GM12878 (cell line): ENCODE measurements at regions not wholly inside any gene's neighbourhood (a gene's known extent, or its start where the extent isn't known, plus 50 kb on each side); places are given as distances from the start of the nearest gene placed in this dataset.

Experiments
- CHD4 ChIP-seq: fragments of 200-600 bp; sonication (generic); IDR thresholded peaks from 2 replicates; pipeline ENCODE4 v1.6.1; 2016; ENCODE audit warnings: mild to moderate bottlenecking
- JUNB ChIP-seq: IDR thresholded peaks from 2 replicates; pipeline ENCODE4 v1.6.1; 2016; ENCODE audit warnings: antibody characterized with exemption, mild to moderate bottlenecking
- KDM1A ChIP-seq: fragments of 200-600 bp; sonication (generic); IDR thresholded peaks from 2 replicates; pipeline ENCODE4 v1.6.1; 2016; ENCODE audit warnings: borderline replicate concordance
- KLF5 ChIP-seq: fragments of 450-650 bp; IDR thresholded peaks from 2 replicates; pipeline ENCODE4 v1.6.1; 2014; ENCODE audit warnings: mild to moderate bottlenecking; ENCODE audit not compliant: partially characterized antibody
- MTA2 ChIP-seq: fragments of 450-650 bp; IDR thresholded peaks from 2 replicates; pipeline ENCODE4 v1.6.1; 2016; ENCODE audit warnings: low read depth, mild to moderate bottlenecking, moderate library complexity
- NBN ChIP-seq: fragments of 450-650 bp; IDR thresholded peaks from 2 replicates; pipeline ENCODE4 v1.6.1; 2016
- PAX5 ChIP-seq: IDR thresholded peaks from 2 replicates; pipeline ENCODE4 v1.6.1; 2011; ENCODE audit warnings: low read depth, low read length, borderline replicate concordance
- RAD51 ChIP-seq: fragments of 450-650 bp; IDR thresholded peaks from 2 replicates; pipeline ENCODE4 v1.6.1; 2016; ENCODE audit warnings: moderate library complexity, mild to moderate bottlenecking, inconsistent platforms
- RCOR1 ChIP-seq: conservative IDR thresholded peaks from 2 replicates; pipeline ENCODE4 v1.6.1; 2012; ENCODE audit warnings: low read depth, low read length, improper control_type of control experiment
- RUNX3 ChIP-seq: IDR thresholded peaks from 2 replicates; pipeline ENCODE4 v1.6.1; 2012; ENCODE audit warnings: low read length, inconsistent platforms
- SUZ12 ChIP-seq: fragments of 200-600 bp; sonication (generic); IDR thresholded peaks from one replicate; pipeline ENCODE4 v1.6.1; 2018; ENCODE audit warnings: antibody characterized with exemption, mild to moderate bottlenecking; ENCODE audit not compliant: unreplicated experiment
- TCF7 ChIP-seq: IDR thresholded peaks from 2 replicates; pipeline ENCODE4 v1.6.1; 2014; ENCODE audit warnings: antibody characterized with exemption, borderline replicate concordance
- TF ChIP-seq, protein P1 (sequence below): IDR thresholded peaks from 2 replicates; pipeline ENCODE4 v1.6.1; 2012; ENCODE audit warnings: mild to moderate bottlenecking, low read depth, low read length
- TF ChIP-seq, protein P2 (sequence below): fragments of 450-650 bp; IDR thresholded peaks from 2 replicates; pipeline ENCODE4 v1.6.1; 2016; ENCODE audit warnings: mild to moderate bottlenecking

DNA sequence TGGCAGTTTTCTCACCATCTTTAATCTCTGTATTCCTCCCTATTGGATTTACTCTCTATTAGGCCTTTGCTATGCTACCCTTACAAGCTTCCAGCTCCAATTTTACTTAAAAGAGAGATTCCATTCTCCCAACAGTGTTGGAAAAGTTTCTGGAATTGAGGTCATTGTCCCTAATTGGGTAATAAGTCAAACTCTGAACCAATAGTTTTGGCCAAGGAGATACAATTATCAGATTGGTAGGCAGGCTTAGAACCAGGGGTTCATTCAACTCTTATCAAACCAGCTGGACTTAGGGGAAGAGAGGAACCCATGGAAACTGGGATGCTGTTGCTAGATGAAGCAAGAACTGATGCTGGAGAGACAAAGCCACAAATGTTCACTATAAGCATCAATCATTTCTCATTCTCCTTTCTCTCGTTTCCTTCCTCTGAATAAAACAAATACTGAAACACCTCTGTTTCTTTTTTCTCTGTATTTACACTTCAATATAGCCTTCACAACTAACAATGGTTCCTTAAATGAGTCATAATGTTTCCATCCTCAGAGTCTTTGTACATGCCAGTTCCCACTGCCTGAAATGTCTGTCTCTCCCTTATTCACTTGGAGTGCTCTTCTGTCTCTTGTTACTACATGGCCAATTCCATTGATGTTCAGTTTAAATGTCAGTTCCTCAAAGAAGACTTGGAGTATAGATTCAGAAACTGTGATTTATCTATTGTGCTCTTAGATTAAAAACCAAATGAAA, 587.3 kb downstream of the GABRG2 start (continued):
- TF ChIP-seq, protein P1, sequence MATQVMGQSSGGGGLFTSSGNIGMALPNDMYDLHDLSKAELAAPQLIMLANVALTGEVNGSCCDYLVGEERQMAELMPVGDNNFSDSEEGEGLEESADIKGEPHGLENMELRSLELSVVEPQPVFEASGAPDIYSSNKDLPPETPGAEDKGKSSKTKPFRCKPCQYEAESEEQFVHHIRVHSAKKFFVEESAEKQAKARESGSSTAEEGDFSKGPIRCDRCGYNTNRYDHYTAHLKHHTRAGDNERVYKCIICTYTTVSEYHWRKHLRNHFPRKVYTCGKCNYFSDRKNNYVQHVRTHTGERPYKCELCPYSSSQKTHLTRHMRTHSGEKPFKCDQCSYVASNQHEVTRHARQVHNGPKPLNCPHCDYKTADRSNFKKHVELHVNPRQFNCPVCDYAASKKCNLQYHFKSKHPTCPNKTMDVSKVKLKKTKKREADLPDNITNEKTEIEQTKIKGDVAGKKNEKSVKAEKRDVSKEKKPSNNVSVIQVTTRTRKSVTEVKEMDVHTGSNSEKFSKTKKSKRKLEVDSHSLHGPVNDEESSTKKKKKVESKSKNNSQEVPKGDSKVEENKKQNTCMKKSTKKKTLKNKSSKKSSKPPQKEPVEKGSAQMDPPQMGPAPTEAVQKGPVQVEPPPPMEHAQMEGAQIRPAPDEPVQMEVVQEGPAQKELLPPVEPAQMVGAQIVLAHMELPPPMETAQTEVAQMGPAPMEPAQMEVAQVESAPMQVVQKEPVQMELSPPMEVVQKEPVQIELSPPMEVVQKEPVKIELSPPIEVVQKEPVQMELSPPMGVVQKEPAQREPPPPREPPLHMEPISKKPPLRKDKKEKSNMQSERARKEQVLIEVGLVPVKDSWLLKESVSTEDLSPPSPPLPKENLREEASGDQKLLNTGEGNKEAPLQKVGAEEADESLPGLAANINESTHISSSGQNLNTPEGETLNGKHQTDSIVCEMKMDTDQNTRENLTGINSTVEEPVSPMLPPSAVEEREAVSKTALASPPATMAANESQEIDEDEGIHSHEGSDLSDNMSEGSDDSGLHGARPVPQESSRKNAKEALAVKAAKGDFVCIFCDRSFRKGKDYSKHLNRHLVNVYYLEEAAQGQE: no peak
- TF ChIP-seq TCF7 (no peak), CHD4 (no peak), SUZ12 (no peak), MTA2 (peak; percentile 70), KLF5 (no peak), RAD51 (no peak), NBN (peak; percentile 45; the same call in 1 of the 2 replicates), JUNB (peak; percentile 28; the same call in 1 of the 2 replicates), RCOR1 (no peak), PAX5 (no peak), RUNX3 (no peak), KDM1A (no peak)
- TF ChIP-seq, protein P2, sequence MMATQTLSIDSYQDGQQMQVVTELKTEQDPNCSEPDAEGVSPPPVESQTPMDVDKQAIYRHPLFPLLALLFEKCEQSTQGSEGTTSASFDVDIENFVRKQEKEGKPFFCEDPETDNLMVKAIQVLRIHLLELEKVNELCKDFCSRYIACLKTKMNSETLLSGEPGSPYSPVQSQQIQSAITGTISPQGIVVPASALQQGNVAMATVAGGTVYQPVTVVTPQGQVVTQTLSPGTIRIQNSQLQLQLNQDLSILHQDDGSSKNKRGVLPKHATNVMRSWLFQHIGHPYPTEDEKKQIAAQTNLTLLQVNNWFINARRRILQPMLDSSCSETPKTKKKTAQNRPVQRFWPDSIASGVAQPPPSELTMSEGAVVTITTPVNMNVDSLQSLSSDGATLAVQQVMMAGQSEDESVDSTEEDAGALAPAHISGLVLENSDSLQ: peak; percentile 55
